ENCODE measurements at regions not wholly inside any gene's neighbourhood (a gene's known extent, or its start where the extent isn't known, plus 50 kb on each side); places are given as distances from the start of the nearest gene placed in this dataset.

- Histone ChIP-seq H2AFZ (ENCODE audit: low read depth) (no peak overlapping the region), H3K9me2 (no peaks in the 10 kb centered on the region), H3K36me3 (replicated peaks in 1 of 2; ENCODE audit: control insufficient read depth in 1 of 2, insufficient read depth in 2 of 2, low read length in 1 of 2) (no peaks in the 10 kb centered on the region), H3K27me3 (ENCODE audit: insufficient read depth) (no peaks in the 10 kb centered on the region), H3K27ac (ENCODE audit: low read depth in 2 of 2, low read length in 1 of 2) (no peak overlapping the region), H3K4me3 (ENCODE audit: low read depth in 2 of 2, low read length in 1 of 2) (no peak overlapping the region), H3F3A (replicated peaks; ENCODE audit: insufficient read depth) (no peaks in the 10 kb centered on the region), H3K9me3 (no peaks in the 10 kb centered on the region), H4K20me1 (ENCODE audit: insufficient read depth) (no peaks in the 10 kb centered on the region), H3K4me1 (ENCODE audit: control insufficient read depth in 1 of 2, insufficient read depth in 2 of 2, low read depth in 1 of 2, low read length in 1 of 2) (no peaks in the 10 kb centered on the region; a peak in 1 of 4 replicates), H3K9ac (no peak overlapping the region), H3K4me2 (no peak overlapping the region), H3K79me2 (ENCODE audit: insufficient read depth) (no peaks in the 10 kb centered on the region)
- CTCF ChIA-PET = interaction anchor here (1.1 to 1.6 kb wide), 6 partner anchors 14 to 655 kb away, joined by 3 to 4 read pairs (median 4); no protein-coding TSS in a partner anchor
- DNase-seq = no peak
- TF ChIP-seq, protein P1, sequence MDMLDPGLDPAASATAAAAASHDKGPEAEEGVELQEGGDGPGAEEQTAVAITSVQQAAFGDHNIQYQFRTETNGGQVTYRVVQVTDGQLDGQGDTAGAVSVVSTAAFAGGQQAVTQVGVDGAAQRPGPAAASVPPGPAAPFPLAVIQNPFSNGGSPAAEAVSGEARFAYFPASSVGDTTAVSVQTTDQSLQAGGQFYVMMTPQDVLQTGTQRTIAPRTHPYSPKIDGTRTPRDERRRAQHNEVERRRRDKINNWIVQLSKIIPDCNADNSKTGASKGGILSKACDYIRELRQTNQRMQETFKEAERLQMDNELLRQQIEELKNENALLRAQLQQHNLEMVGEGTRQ (IDR thresholded peaks at IDR 0.05; ENCODE audit: borderline replicate concordance, low read depth, low read length) = no peak
- TF ChIP-seq SMC3 (IDR thresholded peaks at IDR 0.05; ENCODE audit: low read depth, low read length) (no peak), GATA2 (CRISPR knock-in tag; IDR thresholded peaks at IDR 0.05) (no peak), FOXJ3 (CRISPR knock-in tag; IDR thresholded peaks at IDR 0.05) (no peak), GABPA (IDR thresholded peaks at IDR 0.05; ENCODE audit: low read depth) (no peak), EP300 (IDR thresholded peaks at IDR 0.05; ENCODE audit: borderline replicate concordance in 1 of 2, low read depth in 1 of 2, low read length in 1 of 2) (no peak), CHD2 (IDR thresholded peaks at IDR 0.05; ENCODE audit: low read length, partially characterized antibody) (no peak), CTCF (IDR thresholded peaks at IDR 0.05) (no peak), RAD21 (IDR thresholded peaks at IDR 0.05; ENCODE audit: low read length) (no peak)
- POLR2A ChIA-PET = interaction anchor here (0.6 kb wide), 1 partner anchor 173 kb away, joined by 3 read pairs; no protein-coding TSS in a partner anchor
- 84% methylated on average over 2 of the region's 2 CpGs for WGBS (ENCODE audit: low lambda C conversion rate)
Observed at GRCh38 chr4:102445213-102445612, 55.9 kb upstream of the NFKB1 start.

DNA sequence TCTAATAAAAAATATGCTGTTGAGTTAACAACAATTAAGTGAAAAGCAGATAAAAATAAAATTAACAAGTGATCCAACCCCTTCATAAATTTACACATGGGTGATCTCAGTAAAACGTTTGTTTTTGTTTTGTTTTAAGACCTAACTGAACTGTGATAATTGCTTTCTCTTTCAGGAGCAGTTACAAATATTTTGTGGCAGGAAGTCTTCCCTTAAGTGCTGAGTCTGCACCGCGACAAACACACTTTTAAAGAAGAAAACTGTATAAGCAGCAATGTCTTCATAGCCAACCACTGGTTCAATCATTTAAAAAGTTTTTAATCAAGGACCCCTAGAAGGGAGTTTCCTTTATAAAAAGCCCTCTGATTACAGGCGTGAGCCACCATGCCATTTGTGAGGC lies 53.7 kb upstream of the NFKB1 start:
- POLR2A ChIA-PET = no interaction called here
- Histone ChIP-seq H3K79me2 (ENCODE audit: insufficient read depth) (no peaks in the 10 kb centered on the region), H3K27ac (ENCODE audit: low read depth in 2 of 2, low read length in 1 of 2) (no peak overlapping the region), H3K27me3 (ENCODE audit: insufficient read depth) (no peaks in the 10 kb centered on the region), H2AFZ (ENCODE audit: low read depth) (no peak overlapping the region; the same call in 1 of the 2 replicates), H3K4me2 (no peak overlapping the region), H3K9me3 (no peaks in the 10 kb centered on the region), H3K4me3 (ENCODE audit: low read depth in 2 of 2, low read length in 1 of 2) (no peak overlapping the region), H3K4me1 (ENCODE audit: control insufficient read depth in 1 of 2, insufficient read depth in 2 of 2, low read depth in 1 of 2, low read length in 1 of 2) (no peaks in the 10 kb centered on the region), H3K9me2 (no peaks in the 10 kb centered on the region), H3K36me3 (replicated peaks in 1 of 2; ENCODE audit: control insufficient read depth in 1 of 2, insufficient read depth in 2 of 2, low read length in 1 of 2) (no peaks in the 10 kb centered on the region), H3F3A (replicated peaks; ENCODE audit: insufficient read depth) (no peaks in the 10 kb centered on the region), H3K9ac (no peak overlapping the region), H4K20me1 (ENCODE audit: insufficient read depth) (no peaks in the 10 kb centered on the region)
- no peak for DNase-seq
- WGBS (ENCODE audit: low lambda C conversion rate) = 76% methylated on average over 4 of the region's 4 CpGs
- CTCF ChIA-PET = interaction anchor here (1.0 to 2.9 kb wide), 4 partner anchors 17 to 652 kb away, joined by 3 to 13 read pairs (median 9); partner anchors contain the start of gene BDH2
- TF ChIP-seq SMC3 (IDR thresholded peaks at IDR 0.05; ENCODE audit: low read depth, low read length) (no peak), REST (IDR thresholded peaks at IDR 0.05; ENCODE audit: low read depth, low read length) (no peak), POLR2AphosphoS5 (IDR thresholded peaks at IDR 0.05; ENCODE audit: low read depth, low read length) (no peak), EZH2phosphoT487 (IDR thresholded peaks at IDR 0.05; ENCODE audit: borderline replicate concordance, low read depth) (no peak), GABPA (IDR thresholded peaks at IDR 0.05; ENCODE audit: low read depth) (no peak), FOSL2 (IDR thresholded peaks at IDR 0.05; ENCODE audit: borderline replicate concordance, low read depth) (no peak), ELF1 (IDR thresholded peaks at IDR 0.05) (no peak), EP300 (IDR thresholded peaks at IDR 0.05; ENCODE audit: borderline replicate concordance in 1 of 2, low read depth in 1 of 2, low read length in 1 of 2) (no peak), FOXJ3 (CRISPR knock-in tag; IDR thresholded peaks at IDR 0.05) (no peak), NRF1 (IDR thresholded peaks at IDR 0.05; ENCODE audit: low read depth, low read length) (no peak), SIN3A (IDR thresholded peaks at IDR 0.05; ENCODE audit: borderline replicate concordance, low read depth, low read length) (no peak), TEAD4 (IDR thresholded peaks at IDR 0.05; ENCODE audit: borderline replicate concordance, insufficient read depth) (no peak)
- TF ChIP-seq, protein P2, sequence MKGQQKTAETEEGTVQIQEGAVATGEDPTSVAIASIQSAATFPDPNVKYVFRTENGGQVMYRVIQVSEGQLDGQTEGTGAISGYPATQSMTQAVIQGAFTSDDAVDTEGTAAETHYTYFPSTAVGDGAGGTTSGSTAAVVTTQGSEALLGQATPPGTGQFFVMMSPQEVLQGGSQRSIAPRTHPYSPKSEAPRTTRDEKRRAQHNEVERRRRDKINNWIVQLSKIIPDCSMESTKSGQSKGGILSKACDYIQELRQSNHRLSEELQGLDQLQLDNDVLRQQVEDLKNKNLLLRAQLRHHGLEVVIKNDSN (IDR thresholded peaks at IDR 0.05; ENCODE audit: borderline replicate concordance, low read depth) = no peak

Data from SK-N-SH (cell line).